A673 (cell line): ENCODE measurements at regions not wholly inside any gene's neighbourhood (a gene's known extent, or its start where the extent isn't known, plus 50 kb on each side); places are given as distances from the start of the nearest gene placed in this dataset.

Experiments
- BruUV-seq: library from RNA; stranded (reverse); fragments of 400-500 nt; replicated peaks from 2 replicates; lab custom pipeline; 2021; lab: Mats Ljungman, UMichigan
- CTCF ChIA-PET: fragments of 300-600 bp; sonication (Branson Sonifier 250); formaldehyde crosslinking; loops from one replicate; lab custom pipeline; 2022; ENCODE audit warnings: antibody characterized with exemption; lab: Charles Lee
- POLR2A ChIA-PET: fragments of 300-600 bp; sonication (Branson Sonifier 250); formaldehyde crosslinking; loops from one replicate; lab custom pipeline; 2022; ENCODE audit warnings: antibody characterized with exemption; ENCODE audit not compliant: low non-redundant PET; lab: Charles Lee
- DNase-seq: peaks from one replicate; pipeline ENCODE4 v3.0.0-alpha.2; 2015; ENCODE audit warnings: low spot score
- H3K27ac ChIP-seq: fragments of 200-600 bp; sonication (generic); 2 replicates; pipeline ENCODE4 v1.5.1; 2016; ENCODE audit warnings: mixed run types, low read depth, mild to moderate bottlenecking, mixed read lengths, antibody characterized with exemption, low read length; ENCODE audit not compliant: poor library complexity, severe bottlenecking
- H3K27me3 ChIP-seq: fragments of 200-600 bp; sonication (generic); replicated peaks from 2 replicates; pipeline ENCODE4 v1.6.1; 2017; ENCODE audit warnings: mixed run types, low read depth, mild to moderate bottlenecking, mixed read lengths, antibody characterized with exemption, low read length; ENCODE audit not compliant: insufficient read depth, poor library complexity
- H3K36me3 ChIP-seq: fragments of 200-600 bp; sonication (generic); 2 replicates; pipeline ENCODE4 v1.6.1; 2016; ENCODE audit warnings: mixed run types, mild to moderate bottlenecking, mixed read lengths, antibody characterized with exemption, low read length; ENCODE audit not compliant: insufficient read depth, poor library complexity, severe bottlenecking
- H3K4me1 ChIP-seq: fragments of 200-600 bp; sonication (generic); 2 replicates; pipeline ENCODE4 v1.6.1; 2017; ENCODE audit warnings: mixed run types, mild to moderate bottlenecking, mixed read lengths, antibody characterized with exemption, low read length; ENCODE audit not compliant: insufficient read depth, poor library complexity, severe bottlenecking
- H3K4me3 ChIP-seq: fragments of 200-600 bp; sonication (generic); 2 replicates; pipeline ENCODE4 v1.5.1; 2016; ENCODE audit warnings: low read depth, mixed run types, mild to moderate bottlenecking, mixed read lengths, low read length; ENCODE audit not compliant: poor library complexity, severe bottlenecking
- H3K9me3 ChIP-seq: fragments of 200-600 bp; sonication (generic); 2 replicates; pipeline ENCODE4 v1.6.1; 2016; ENCODE audit warnings: mixed run types, low read depth, mild to moderate bottlenecking, mixed read lengths, antibody characterized with exemption, low read length; ENCODE audit not compliant: poor library complexity, severe bottlenecking
- EZH2 ChIP-seq: fragments of 200-600 bp; sonication (generic); IDR thresholded peaks from 2 replicates; pipeline ENCODE4 v1.6.1; 2017; ENCODE audit warnings: borderline replicate concordance, low read depth, mild to moderate bottlenecking, mixed read lengths, antibody characterized with exemption, low read length; ENCODE audit not compliant: poor library complexity, severe bottlenecking
- intact Hi-C: fragments of 100-400 bp; cut with micrococcal nuclease; formaldehyde crosslinking; loops from one replicate; pipeline ENCODE4 v1.10.0; 2022; ENCODE audit not compliant: unreplicated experiment
- TF ChIP-seq, protein P1 (sequence below): fragments of 300-800, 200-600 bp; sonication (generic); conservative IDR thresholded peaks from 2 replicates; pipeline ENCODE4 v1.5.1; 2017; ENCODE audit warnings: low read depth, mild to moderate bottlenecking, antibody characterized with exemption, low read length, moderate library complexity, mixed read lengths

DNA sequence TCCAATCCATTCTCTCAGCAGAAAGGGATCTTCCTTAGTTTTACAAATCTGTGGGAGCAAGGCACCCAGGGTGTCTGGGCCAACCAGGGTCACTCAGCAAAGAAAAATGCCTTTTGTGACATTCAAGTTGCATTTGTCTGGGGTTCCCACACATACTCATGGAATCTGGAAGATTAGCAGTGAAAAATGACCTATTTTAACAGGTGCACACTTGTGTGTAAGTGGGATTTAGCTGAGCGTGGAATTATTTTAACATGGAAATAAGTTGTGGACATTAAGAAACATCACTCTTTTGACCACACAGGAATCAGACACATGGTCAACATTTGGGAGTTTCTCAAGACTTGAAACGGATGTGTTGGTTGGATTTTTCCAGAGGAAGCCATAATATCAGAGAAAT, 234.9 kb downstream of the OPA1 start:
- CTCF ChIA-PET = no interaction called here
- no peak for DNase-seq
- no peak overlapping the region for H3K4me3 ChIP-seq
- H3K9me3 ChIP-seq = no peaks in the 10 kb centered on the region
- H3K27me3 ChIP-seq = no peaks in the 10 kb centered on the region
- TF ChIP-seq, protein P1, sequence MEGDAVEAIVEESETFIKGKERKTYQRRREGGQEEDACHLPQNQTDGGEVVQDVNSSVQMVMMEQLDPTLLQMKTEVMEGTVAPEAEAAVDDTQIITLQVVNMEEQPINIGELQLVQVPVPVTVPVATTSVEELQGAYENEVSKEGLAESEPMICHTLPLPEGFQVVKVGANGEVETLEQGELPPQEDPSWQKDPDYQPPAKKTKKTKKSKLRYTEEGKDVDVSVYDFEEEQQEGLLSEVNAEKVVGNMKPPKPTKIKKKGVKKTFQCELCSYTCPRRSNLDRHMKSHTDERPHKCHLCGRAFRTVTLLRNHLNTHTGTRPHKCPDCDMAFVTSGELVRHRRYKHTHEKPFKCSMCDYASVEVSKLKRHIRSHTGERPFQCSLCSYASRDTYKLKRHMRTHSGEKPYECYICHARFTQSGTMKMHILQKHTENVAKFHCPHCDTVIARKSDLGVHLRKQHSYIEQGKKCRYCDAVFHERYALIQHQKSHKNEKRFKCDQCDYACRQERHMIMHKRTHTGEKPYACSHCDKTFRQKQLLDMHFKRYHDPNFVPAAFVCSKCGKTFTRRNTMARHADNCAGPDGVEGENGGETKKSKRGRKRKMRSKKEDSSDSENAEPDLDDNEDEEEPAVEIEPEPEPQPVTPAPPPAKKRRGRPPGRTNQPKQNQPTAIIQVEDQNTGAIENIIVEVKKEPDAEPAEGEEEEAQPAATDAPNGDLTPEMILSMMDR = no peak
- TF ChIP-seq EZH2 = no peak
- H3K27ac ChIP-seq = no peak overlapping the region
- intact Hi-C loops = no loop called here
- BruUV-seq = no TSS peak
- POLR2A ChIA-PET = no interaction called here
- H3K36me3 ChIP-seq = no peaks in the 10 kb centered on the region
- H3K4me1 ChIP-seq = peaks cover 16% of the 10 kb centered on the region

DNA sequence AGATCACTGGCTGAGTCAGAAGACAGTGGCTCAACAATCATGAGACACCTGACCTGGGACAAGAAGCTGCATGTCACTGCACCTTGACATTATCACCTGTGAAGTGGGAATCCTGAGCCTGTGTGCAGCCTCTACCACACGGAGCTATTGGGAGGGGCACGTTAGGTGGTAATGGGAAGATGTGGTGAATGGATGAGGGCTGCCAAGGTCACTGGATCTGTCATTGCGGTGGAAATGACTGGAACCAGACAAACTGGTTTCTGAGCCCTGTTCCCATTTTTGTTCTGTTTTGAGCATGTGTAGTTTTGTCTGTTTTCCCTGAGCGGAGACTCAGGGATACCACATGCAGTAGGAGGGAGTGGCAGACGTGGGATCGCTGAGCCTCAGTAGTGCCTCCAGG, 235.5 kb downstream of the OPA1 start:
- BruUV-seq = no TSS peak
- intact Hi-C loops = no loop called here

DNA sequence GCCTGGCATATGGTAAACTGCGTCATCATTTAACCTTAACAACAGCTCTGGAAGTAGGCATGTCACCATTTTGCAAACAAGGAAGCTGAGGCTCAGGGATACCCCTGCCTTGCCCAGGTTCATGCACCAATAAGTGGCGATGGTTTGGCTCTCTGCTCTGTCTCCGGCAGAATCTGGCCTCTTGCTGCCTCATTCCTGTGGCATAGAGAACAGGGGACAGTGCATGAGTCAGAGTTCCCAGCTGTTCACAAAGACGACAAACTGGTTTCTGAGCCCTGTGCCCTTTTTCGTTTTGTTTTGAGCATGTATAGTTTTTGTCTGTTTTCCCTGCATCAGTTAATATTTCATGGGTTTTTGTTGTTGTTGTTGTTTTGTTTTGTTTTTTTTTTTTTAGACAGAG, 236.8 kb downstream of the OPA1 start:
- Histone ChIP-seq H3K9me3 (no peaks in the 10 kb centered on the region), H3K36me3 (no peaks in the 10 kb centered on the region), H3K4me3 (no peak overlapping the region), H3K27ac (no peak overlapping the region), H3K4me1 (peaks cover 16% of the 10 kb centered on the region), H3K27me3 (no peaks in the 10 kb centered on the region)
- ChIA-PET POLR2A (no interaction called here), CTCF (no interaction called here)
- no peak for DNase-seq
- intact Hi-C loops = no loop called here
- TF ChIP-seq EZH2 = no peak
- TF ChIP-seq, protein P1 = no peak
- no TSS peak for BruUV-seq

More for the DNA sequence above, 235.5 kb downstream of the OPA1 start:
- Histone ChIP-seq H3K4me1 (peaks cover 16% of the 10 kb centered on the region), H3K36me3 (no peaks in the 10 kb centered on the region), H3K27ac (no peak overlapping the region), H3K9me3 (no peaks in the 10 kb centered on the region), H3K27me3 (no peaks in the 10 kb centered on the region), H3K4me3 (no peak overlapping the region)
- TF ChIP-seq, protein P1 = no peak
- TF ChIP-seq EZH2 = no peak
- POLR2A ChIA-PET = no interaction called here
- DNase-seq = no peak
- CTCF ChIA-PET = no interaction called here
